IMR-90 (cell line): ENCODE measurements at regions not wholly inside any gene's neighbourhood (a gene's known extent, or its start where the extent isn't known, plus 50 kb on each side); places are given as distances from the start of the nearest gene placed in this dataset.

Experiments used
- ATAC-seq: fragments of 200-7000 bp; cut with Tn5 transposase; 2 replicates; pipeline ENCODE4 v1.9.1; 2020; ENCODE audit warnings: low read depth, mild to moderate bottlenecking, moderate library complexity
- BruUV-seq: library from RNA; stranded (reverse); fragments of 400-500 nt; replicated peaks from 2 replicates; lab custom pipeline; 2021; lab: Mats Ljungman, UMichigan
- CTCF ChIA-PET: fragments of 300-600 bp; formaldehyde crosslinking; extraction: SDS; loops from one replicate; lab custom pipeline; 2021; ENCODE audit warnings: antibody characterized with exemption; lab: Yijun Ruan, JAX
- POLR2A ChIA-PET: fragments of 300-600 bp; sonication (Branson Sonifier 250); formaldehyde crosslinking; loops from one replicate; lab custom pipeline; 2022; ENCODE audit warnings: antibody characterized with exemption; ENCODE audit not compliant: unreplicated experiment; lab: Charles Lee
- DNase-seq: peaks from one replicate; pipeline ENCODE4 v3.0.0; 2013
- H2AFZ ChIP-seq: replicated peaks from 2 replicates; pipeline ENCODE3; 2013; ENCODE audit warnings: low read length, mild to moderate bottlenecking; ENCODE audit not compliant: poor library complexity
- H2AK5ac ChIP-seq: 2 replicates; pipeline ENCODE4 v1.6.1; 2013; ENCODE audit warnings: low read depth, low read length, inconsistent platforms
- H2AK9ac ChIP-seq: replicated peaks from 2 replicates; pipeline ENCODE3; 2013; ENCODE audit warnings: mild to moderate bottlenecking, low read depth, low read length, moderate library complexity; ENCODE audit not compliant: poor library complexity
- H2BK120ac ChIP-seq: 2 replicates; pipeline ENCODE4 v1.6.1; 2013; ENCODE audit warnings: low read depth, low read length, inconsistent platforms
- H2BK15ac ChIP-seq: 3 replicates; pipeline ENCODE4 v1.6.1; 2013; ENCODE audit warnings: low read depth, low read length, inconsistent platforms
- H2BK20ac ChIP-seq: 2 replicates; pipeline ENCODE4 v1.6.1; 2013; ENCODE audit warnings: low read depth, mild to moderate bottlenecking, inconsistent platforms, low read length, moderate library complexity
- H2BK5ac ChIP-seq: 2 replicates; pipeline ENCODE4 v1.6.1; 2013; ENCODE audit warnings: mild to moderate bottlenecking, low read depth, low read length, inconsistent platforms; ENCODE audit not compliant: poor library complexity, severe bottlenecking
- H3K14ac ChIP-seq: replicated peaks from 2 replicates; pipeline ENCODE4 v1.6.1; 2013; ENCODE audit warnings: low read depth, low read length, inconsistent platforms
- H3K18ac ChIP-seq: 2 replicates; pipeline ENCODE4 v1.6.1; 2013; ENCODE audit warnings: low read depth, low read length, control low read depth
- H3K23ac ChIP-seq: 2 replicates; pipeline ENCODE4 v1.6.1; 2013; ENCODE audit warnings: low read depth, low read length, inconsistent platforms
- H3K27ac ChIP-seq: 2 replicates; pipeline ENCODE4 v1.5.1; 2013; ENCODE audit warnings: mild to moderate bottlenecking, control low read depth, low read length; ENCODE audit not compliant: insufficient read depth
- H3K27me3 ChIP-seq: 2 replicates; pipeline ENCODE4 v1.6.1; 2013; ENCODE audit warnings: low read length; ENCODE audit not compliant: control insufficient read depth, insufficient read depth
- H3K36me3 ChIP-seq: 2 replicates; pipeline ENCODE4 v1.6.1; 2013; ENCODE audit warnings: low read length, mixed read lengths; ENCODE audit not compliant: control insufficient read depth, insufficient read depth
- H3K4ac ChIP-seq: 2 replicates; pipeline ENCODE4 v1.6.1; 2013; ENCODE audit warnings: low read depth, low read length, inconsistent platforms
- H3K4me1 ChIP-seq: 2 replicates; pipeline ENCODE4 v1.6.1; 2013; ENCODE audit warnings: low read length, mixed read lengths; ENCODE audit not compliant: control insufficient read depth, insufficient read depth
- H3K4me2 ChIP-seq: 2 replicates; pipeline ENCODE4 v1.6.1; 2013; ENCODE audit warnings: low read depth, mild to moderate bottlenecking, control low read depth, low read length, moderate library complexity
- H3K4me3 ChIP-seq: 2 replicates; pipeline ENCODE4 v1.5.1; 2013; ENCODE audit warnings: low read depth, mild to moderate bottlenecking, control low read depth, low read length, moderate library complexity; ENCODE audit not compliant: insufficient read depth
- H3K56ac ChIP-seq: 2 replicates; pipeline ENCODE4 v1.6.1; 2013; ENCODE audit warnings: low read length, inconsistent platforms; ENCODE audit not compliant: insufficient read depth; ENCODE audit errors: extremely low read depth
- H3K79me1 ChIP-seq, 2 experiments: 2 replicates each; pipeline ENCODE4 v1.6.1; 2013; ENCODE audit warnings: low read length in 2 of 2, inconsistent platforms in 1 of 2, low read depth in 1 of 2
- H3K9ac ChIP-seq: 2 replicates; pipeline ENCODE4 v1.6.1; 2013; ENCODE audit warnings: low read depth, low read length, control low read depth
- H3K9me1 ChIP-seq: 2 replicates; pipeline ENCODE4 v1.6.1; 2013; ENCODE audit warnings: low read length, inconsistent platforms; ENCODE audit not compliant: insufficient read depth
- H3K9me3 ChIP-seq: 2 replicates; pipeline ENCODE4 v1.6.1; 2013; ENCODE audit warnings: low read length; ENCODE audit not compliant: control insufficient read depth, insufficient read depth
- H4K20me1 ChIP-seq: 2 replicates; pipeline ENCODE4 v1.6.1; 2013; ENCODE audit warnings: low read length, inconsistent platforms; ENCODE audit not compliant: insufficient read depth
- H4K5ac ChIP-seq: 2 replicates; pipeline ENCODE4 v1.6.1; 2013; ENCODE audit warnings: mild to moderate bottlenecking, low read depth, low read length, control low read depth
- H4K8ac ChIP-seq, 2 experiments: 2 replicates each; pipeline ENCODE4 v1.6.1; 2013; ENCODE audit warnings: low read depth in 2 of 2, low read length in 2 of 2, control low read depth in 1 of 2, inconsistent platforms in 1 of 2
- H4K91ac ChIP-seq: 2 replicates; pipeline ENCODE4 v1.6.1; 2013; ENCODE audit warnings: low read depth, low read length, inconsistent platforms; ENCODE audit not compliant: insufficient read depth
- CEBPB ChIP-seq: IDR thresholded peaks from 2 replicates; pipeline ENCODE4 v1.6.1; 2012; ENCODE audit warnings: low read depth, low read length, improper control_type of control experiment
- CTCF ChIP-seq: conservative IDR thresholded peaks from 2 replicates; pipeline ENCODE4 v1.5.1; 2012; ENCODE audit warnings: mild to moderate bottlenecking, low read depth, low read length, improper control_type of control experiment
- MXI1 ChIP-seq: IDR thresholded peaks from 2 replicates; pipeline ENCODE4 v1.6.1; 2012; ENCODE audit warnings: low read depth, mild to moderate bottlenecking, low read length, moderate library complexity, borderline replicate concordance
- WGBS, 2 experiments: methylation state at CpG; one replicate each; pipeline versions ENCODE4 v1.1.5 to v1.1.7; 2013; ENCODE audit warnings: missing lambda C conversion rate in 2 of 2; ENCODE audit not compliant: insufficient read length in 1 of 2; ENCODE audit errors: extremely low coverage in 2 of 2; 5-methylcytosine and 5-hydroxymethylcytosine counted together
- dilution Hi-C: fragments of 300-500 bp; cut with HindIII; formaldehyde crosslinking; loops from one replicate; pipeline ENCODE4 v1.14.3; 2018; ENCODE audit warnings: low sequenced_read_pairs; ENCODE audit not compliant: unreplicated experiment
- in situ Hi-C: fragments of 300-500 bp; cut with MboI; formaldehyde crosslinking; loops from 3 replicates; pipeline ENCODE4 v1.14.3; 2019; ENCODE audit warnings: low sequenced_read_pairs, inconsistent platforms, mixed read lengths
- intact Hi-C: fragments of 100-400 bp; cut with micrococcal nuclease; formaldehyde crosslinking; loops from 2 replicates; pipeline ENCODE4 v1.10.0; 2022

DNA sequence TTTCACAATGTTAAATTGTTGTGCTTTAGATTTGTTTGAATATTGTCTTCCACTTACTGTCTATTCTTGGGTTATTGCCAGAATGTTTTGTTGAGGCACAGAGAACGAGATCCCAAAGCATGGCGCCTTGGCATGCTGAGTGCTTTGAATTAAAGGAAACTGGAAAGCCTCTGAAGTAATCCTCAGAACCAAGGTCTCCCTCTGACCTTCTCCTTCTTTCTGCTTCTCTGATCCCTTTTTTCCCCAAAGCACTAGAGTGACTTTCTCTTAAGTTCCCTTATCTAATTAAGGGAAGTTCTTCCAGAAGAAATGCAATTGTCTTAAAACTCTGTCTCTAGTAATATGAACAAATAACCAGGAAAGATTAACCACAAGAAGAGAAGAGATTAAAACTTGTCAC lies 214.7 kb downstream of the SPP2 start:
- Histone ChIP-seq H4K8ac (no peak overlapping the region), H3K27ac (no peak overlapping the region), H3K27me3 (no peaks in the 10 kb centered on the region), H2BK120ac (no peak overlapping the region), H3K4me3 (no peak overlapping the region), H3K4me2 (no peak overlapping the region), H3K36me3 (no peaks in the 10 kb centered on the region), H3K4me1 (peaks cover 2% of the 10 kb centered on the region; the same call in 1 of the 2 replicates), H2AK5ac (no peak overlapping the region), H2BK5ac (no peak overlapping the region), H3K9me3 (no peaks in the 10 kb centered on the region), H3K4ac (no peak overlapping the region), H3K56ac (no peak overlapping the region), H3K9ac (no peak overlapping the region), H3K9me1 (no peaks in the 10 kb centered on the region), H3K14ac (no peak overlapping the region), H4K20me1 (no peaks in the 10 kb centered on the region), H3K23ac (no peak overlapping the region), H4K5ac (no peak overlapping the region), H2BK20ac (no peak overlapping the region), H4K91ac (no peak overlapping the region), H2BK15ac (no peak overlapping the region), H2AFZ (no peak overlapping the region), H3K18ac (no peak overlapping the region), H3K79me1 (no peaks in the 10 kb centered on the region), H2AK9ac (no peak overlapping the region)
- WGBS, 2 experiments: no CpG with 5 or more reads among the region's 2 CpGs
- POLR2A ChIA-PET: no interaction called here
- intact Hi-C loops: no loop called here
- no peak for TF ChIP-seq CEBPB
- TF ChIP-seq MXI1: no peak
- TF ChIP-seq CTCF: no peak
- in situ Hi-C loops: loop anchor here (25.0 kb wide), 1 partner anchor 847 kb away; no protein-coding TSS in a partner anchor
- CTCF ChIA-PET: no interaction called here
- DNase-seq (no peak), ATAC-seq (no peak)
- dilution Hi-C loops: no loop called here
- BruUV-seq: no TSS peak
